Suprapubic skin (tissue), 4 donors: ENCODE measurements at regions not wholly inside any gene's neighbourhood (a gene's known extent, or its start where the extent isn't known, plus 50 kb on each side); places are given as distances from the start of the nearest gene placed in this dataset.

ENCODE experiments used
- CTCF ChIP-seq, 2 donors: fragments of 200-600 bp in 1 of 2; fragments of 450-650 bp in 1 of 2; sonication (generic) in 1 of 2; IDR thresholded peaks; one replicate each; pipeline ENCODE4 v1.5.1; 2016 to 2019; ENCODE audit warnings: antibody characterized with exemption in 2 of 2, mild to moderate bottlenecking in 1 of 2, moderate library complexity in 1 of 2
- EP300 ChIP-seq: sonication (generic); formaldehyde crosslinking; IDR thresholded peaks from one replicate; pipeline ENCODE4 v1.6.1; 2017; ENCODE audit warnings: antibody characterized with exemption
- POLR2A ChIP-seq, 2 donors: fragments of 450-650 bp; IDR thresholded peaks; one replicate each; pipeline ENCODE4 v1.6.1; 2017; ENCODE audit warnings: antibody characterized with exemption in 2 of 2, mild to moderate bottlenecking in 2 of 2, moderate library complexity in 2 of 2
- POLR2AphosphoS5 ChIP-seq, 3 donors: sonication (generic); formaldehyde crosslinking; IDR thresholded peaks; one replicate each; pipeline ENCODE4 v1.6.1; 2017; ENCODE audit warnings: antibody characterized with exemption in 3 of 3

GRCh38 chr9:84101964-84102632, 121.5 kb downstream of the RMI1 start:
- TF ChIP-seq POLR2AphosphoS5 (IDR thresholded peaks at IDR 0.05) (no peak), CTCF (IDR thresholded peaks at IDR 0.05) (no peak), EP300 (no peak), POLR2A (IDR thresholded peaks at IDR 0.05) (no peak)
